GM12892 (cell line): ENCODE measurements at regions not wholly inside any gene's neighbourhood (a gene's known extent, or its start where the extent isn't known, plus 50 kb on each side); places are given as distances from the start of the nearest gene placed in this dataset.

Experiments used
- POLR2A ChIP-seq: IDR thresholded peaks from 2 replicates; pipeline ENCODE4 v1.6.1; 2011; ENCODE audit warnings: low read depth, low read length, control low read depth
- POLR2AphosphoS5 ChIP-seq: IDR thresholded peaks from 2 replicates; pipeline ENCODE4 v1.6.1; 2011; ENCODE audit warnings: low read depth, low read length, control low read depth
- TAF1 ChIP-seq: IDR thresholded peaks from 2 replicates; pipeline ENCODE4 v1.6.1; 2011; ENCODE audit warnings: low read depth, mild to moderate bottlenecking, control low read depth, low read length, borderline replicate concordance

- no peak for TF ChIP-seq POLR2AphosphoS5
- TF ChIP-seq POLR2A: no peak
- TF ChIP-seq TAF1: no peak
Observed at GRCh38 chr20:21820688-21821087, 115.2 kb downstream of the PAX1 start.
